ENCODE measurements at regions not wholly inside any gene's neighbourhood (a gene's known extent, or its start where the extent isn't known, plus 50 kb on each side); places are given as distances from the start of the nearest gene placed in this dataset.

DNA sequence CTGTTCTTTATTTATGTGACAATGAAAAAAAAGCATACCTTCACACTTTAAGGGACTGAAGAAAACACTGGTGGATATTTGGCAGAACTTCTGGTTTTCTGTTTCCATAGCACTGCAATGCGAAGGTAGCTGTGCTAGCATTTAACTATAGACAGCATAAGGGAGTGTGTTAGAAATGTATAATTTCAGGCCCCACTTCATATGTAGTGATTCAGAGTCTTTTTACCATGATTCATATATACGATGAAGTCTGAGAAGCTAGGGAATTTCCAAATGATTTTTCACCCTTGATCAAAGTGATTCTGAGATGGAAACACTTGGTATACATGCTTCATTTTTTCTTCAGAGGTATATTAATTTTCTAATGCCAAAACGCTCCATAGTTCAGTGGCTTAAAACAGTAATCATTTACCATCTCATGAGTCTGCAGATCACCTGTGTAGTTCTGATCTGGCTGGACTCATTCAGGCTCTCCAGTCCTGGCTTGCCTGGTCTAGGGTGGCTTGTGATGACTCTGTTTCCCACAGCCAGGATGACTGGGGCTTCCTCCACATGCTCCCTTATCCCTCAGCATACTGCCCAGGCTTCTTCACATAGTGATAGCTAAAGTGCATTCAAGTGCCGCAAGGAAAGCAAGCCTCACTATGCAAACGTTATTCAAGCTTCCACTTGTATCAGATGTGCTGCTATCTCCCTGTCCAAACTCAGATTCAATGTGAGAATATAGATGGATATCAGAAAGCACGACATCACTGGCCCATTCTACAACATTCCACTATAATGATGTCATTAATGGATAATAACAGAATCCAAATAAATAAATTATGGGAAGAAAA is 790.1 kb downstream of the TECRL start:
- no peaks in the 10 kb centered on the region for H3K36me3 Mint-ChIP-seq
- H3K4me1 Mint-ChIP-seq (ENCODE audit: unreplicated experiment): no peaks in the 10 kb centered on the region
- TF ChIP-seq, protein P1, sequence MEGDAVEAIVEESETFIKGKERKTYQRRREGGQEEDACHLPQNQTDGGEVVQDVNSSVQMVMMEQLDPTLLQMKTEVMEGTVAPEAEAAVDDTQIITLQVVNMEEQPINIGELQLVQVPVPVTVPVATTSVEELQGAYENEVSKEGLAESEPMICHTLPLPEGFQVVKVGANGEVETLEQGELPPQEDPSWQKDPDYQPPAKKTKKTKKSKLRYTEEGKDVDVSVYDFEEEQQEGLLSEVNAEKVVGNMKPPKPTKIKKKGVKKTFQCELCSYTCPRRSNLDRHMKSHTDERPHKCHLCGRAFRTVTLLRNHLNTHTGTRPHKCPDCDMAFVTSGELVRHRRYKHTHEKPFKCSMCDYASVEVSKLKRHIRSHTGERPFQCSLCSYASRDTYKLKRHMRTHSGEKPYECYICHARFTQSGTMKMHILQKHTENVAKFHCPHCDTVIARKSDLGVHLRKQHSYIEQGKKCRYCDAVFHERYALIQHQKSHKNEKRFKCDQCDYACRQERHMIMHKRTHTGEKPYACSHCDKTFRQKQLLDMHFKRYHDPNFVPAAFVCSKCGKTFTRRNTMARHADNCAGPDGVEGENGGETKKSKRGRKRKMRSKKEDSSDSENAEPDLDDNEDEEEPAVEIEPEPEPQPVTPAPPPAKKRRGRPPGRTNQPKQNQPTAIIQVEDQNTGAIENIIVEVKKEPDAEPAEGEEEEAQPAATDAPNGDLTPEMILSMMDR (conservative IDR thresholded peaks at IDR 0.05): no peak
- no peak overlapping the region for H3K27ac Mint-ChIP-seq
- no peak overlapping the region for H3K4me3 Mint-ChIP-seq
- no peak for DNase-seq (ENCODE audit: extremely low spot score, unreplicated experiment)
- no peaks in the 10 kb centered on the region for H3K9me3 Mint-ChIP-seq
- no peaks in the 10 kb centered on the region for H3K27me3 Mint-ChIP-seq

DNA sequence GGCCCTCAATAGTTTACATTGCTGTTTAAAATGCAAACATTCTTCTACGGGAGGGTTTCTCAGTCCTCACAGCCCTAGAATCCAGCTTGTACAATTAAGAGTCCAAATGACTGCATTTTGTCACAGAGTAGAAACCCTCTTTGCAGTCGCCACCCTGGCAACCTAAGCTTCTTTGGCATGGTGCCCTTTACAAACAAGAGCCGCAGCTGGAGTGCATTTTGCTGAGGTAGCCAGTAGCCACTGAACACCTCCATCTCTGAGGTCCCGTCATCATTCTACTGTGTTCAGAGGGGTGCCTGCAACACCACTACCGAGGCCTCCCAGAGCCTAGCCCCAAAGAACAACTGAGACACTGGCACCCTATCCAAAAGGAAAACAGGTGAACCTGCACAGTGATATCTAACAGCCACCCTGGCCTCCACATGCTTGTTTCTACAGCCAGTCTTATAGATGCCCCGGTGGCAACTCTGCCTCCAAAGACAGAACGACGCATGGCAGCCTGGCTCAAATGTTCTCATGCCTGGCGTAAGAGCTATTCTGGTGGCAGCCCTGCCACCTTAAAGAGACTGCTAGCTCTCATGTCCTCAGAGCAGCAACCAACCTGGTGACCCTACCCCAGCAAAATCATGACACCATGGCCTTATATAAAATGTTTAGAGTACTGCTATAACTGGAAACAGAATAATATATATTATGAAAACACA is 801.9 kb downstream of the TECRL start:
- TF ChIP-seq, protein P1 (conservative IDR thresholded peaks at IDR 0.05): no peak
- Mint-ChIP-seq H3K36me3 (no peaks in the 10 kb centered on the region), H3K4me3 (no peak overlapping the region), H3K27me3 (no peaks in the 10 kb centered on the region), H3K27ac (no peak overlapping the region), H3K4me1 (ENCODE audit: unreplicated experiment) (no peaks in the 10 kb centered on the region), H3K9me3 (no peaks in the 10 kb centered on the region)
- no peak for DNase-seq (ENCODE audit: extremely low spot score, unreplicated experiment)

DNA sequence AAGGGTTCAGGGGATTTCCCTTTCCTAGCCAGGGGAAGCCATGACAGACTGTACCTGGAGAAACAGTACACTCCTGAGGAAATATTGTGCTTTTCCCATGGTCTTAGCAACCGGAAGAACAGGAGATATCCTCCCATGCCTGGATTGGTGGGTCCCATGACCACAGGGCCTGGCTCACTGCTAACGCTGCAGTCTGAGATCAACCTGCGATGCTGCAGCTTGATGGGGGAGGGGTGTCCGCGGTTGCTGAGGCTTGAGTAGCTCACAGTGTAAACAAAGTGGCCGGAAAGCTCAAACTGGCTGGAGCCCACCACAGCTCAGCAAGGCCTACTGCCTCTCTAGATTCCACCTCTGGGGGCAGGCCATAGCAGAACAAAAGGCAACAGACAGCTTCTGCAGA is 819.5 kb downstream of the TECRL start:
- Mint-ChIP-seq H3K27me3 (no peaks in the 10 kb centered on the region), H3K27ac (no peak overlapping the region), H3K4me1 (ENCODE audit: unreplicated experiment) (no peaks in the 10 kb centered on the region), H3K36me3 (no peaks in the 10 kb centered on the region), H3K4me3 (no peak overlapping the region), H3K9me3 (no peaks in the 10 kb centered on the region)
- DNase-seq (ENCODE audit: extremely low spot score, unreplicated experiment): no peak
- TF ChIP-seq, protein P1 (conservative IDR thresholded peaks at IDR 0.05): no peak

DNA sequence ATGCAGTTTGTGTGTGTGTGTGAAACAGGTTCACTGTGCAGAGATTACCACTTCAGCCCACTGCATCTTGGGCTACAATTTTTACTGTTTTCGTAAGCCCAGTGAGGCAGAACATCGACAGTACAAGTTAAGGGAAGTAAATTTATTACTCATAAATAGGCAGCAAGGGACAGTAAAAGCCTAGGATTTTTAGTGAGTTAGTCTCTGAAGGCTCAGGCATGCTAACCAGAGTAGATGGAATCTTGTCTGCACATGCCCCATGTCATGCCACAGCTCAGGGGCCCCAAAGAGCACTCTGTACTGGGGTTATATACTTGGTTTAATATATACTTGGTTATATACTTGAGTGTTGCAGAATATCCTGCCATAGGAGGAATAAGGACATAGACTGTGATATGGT is 825.7 kb downstream of the TECRL start:
- Mint-ChIP-seq H3K27ac (no peak overlapping the region), H3K36me3 (no peaks in the 10 kb centered on the region), H3K27me3 (no peaks in the 10 kb centered on the region), H3K9me3 (no peaks in the 10 kb centered on the region), H3K4me1 (ENCODE audit: unreplicated experiment) (no peaks in the 10 kb centered on the region), H3K4me3 (no peak overlapping the region)
- TF ChIP-seq, protein P1 (conservative IDR thresholded peaks at IDR 0.05): no peak
- no peak for DNase-seq (ENCODE audit: extremely low spot score, unreplicated experiment)

DNA sequence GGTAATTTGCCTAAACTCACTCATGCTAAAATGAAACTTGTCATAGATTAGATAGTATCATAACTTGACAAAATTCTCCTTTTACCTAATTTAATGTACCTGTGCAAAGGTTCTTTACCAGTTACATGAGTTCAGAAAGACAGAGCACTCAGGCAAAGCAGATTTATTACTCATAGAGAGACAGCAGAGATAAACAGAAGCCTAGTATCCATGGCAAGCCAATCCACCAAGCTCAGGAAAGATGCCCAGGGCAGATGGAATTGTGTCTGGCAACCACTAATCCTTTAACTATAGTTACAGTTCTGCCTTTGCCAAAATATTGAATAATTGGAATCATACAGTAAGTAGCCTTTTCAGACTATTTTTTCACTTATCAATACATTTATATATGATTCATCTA is 826.2 kb downstream of the TECRL start:
- no peak overlapping the region for H3K4me3 Mint-ChIP-seq
- H3K36me3 Mint-ChIP-seq: no peaks in the 10 kb centered on the region
- no peak overlapping the region for H3K27ac Mint-ChIP-seq
- no peaks in the 10 kb centered on the region for H3K4me1 Mint-ChIP-seq (ENCODE audit: unreplicated experiment)
- TF ChIP-seq, protein P1 (conservative IDR thresholded peaks at IDR 0.05): no peak
- no peaks in the 10 kb centered on the region for H3K27me3 Mint-ChIP-seq
- DNase-seq (ENCODE audit: extremely low spot score, unreplicated experiment): no peak
- H3K9me3 Mint-ChIP-seq: no peaks in the 10 kb centered on the region
